ENCODE measurements at regions not wholly inside any gene's neighbourhood (a gene's known extent, or its start where the extent isn't known, plus 50 kb on each side); places are given as distances from the start of the nearest gene placed in this dataset.

DNA sequence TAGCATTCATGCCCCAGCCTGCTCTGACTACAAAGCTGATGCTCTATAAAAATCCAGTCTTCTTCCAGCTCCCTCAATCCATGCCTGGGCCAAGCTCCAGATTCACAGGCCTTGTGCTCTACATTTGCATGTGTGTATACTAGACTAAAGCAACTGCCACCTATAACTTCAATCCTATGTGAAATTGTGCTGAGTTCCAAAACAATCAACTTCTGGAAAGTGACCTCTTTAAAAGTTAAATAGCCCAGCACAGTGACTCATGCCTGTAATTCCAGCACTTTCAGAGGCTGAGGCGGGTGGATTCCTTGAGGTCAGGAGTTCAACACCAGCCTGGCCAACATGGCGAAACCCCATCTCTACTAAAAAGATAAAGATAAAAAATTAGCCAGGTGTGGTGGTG lies 114.3 kb upstream of the ZC3H12C start:
- TF ChIP-seq, protein P1, sequence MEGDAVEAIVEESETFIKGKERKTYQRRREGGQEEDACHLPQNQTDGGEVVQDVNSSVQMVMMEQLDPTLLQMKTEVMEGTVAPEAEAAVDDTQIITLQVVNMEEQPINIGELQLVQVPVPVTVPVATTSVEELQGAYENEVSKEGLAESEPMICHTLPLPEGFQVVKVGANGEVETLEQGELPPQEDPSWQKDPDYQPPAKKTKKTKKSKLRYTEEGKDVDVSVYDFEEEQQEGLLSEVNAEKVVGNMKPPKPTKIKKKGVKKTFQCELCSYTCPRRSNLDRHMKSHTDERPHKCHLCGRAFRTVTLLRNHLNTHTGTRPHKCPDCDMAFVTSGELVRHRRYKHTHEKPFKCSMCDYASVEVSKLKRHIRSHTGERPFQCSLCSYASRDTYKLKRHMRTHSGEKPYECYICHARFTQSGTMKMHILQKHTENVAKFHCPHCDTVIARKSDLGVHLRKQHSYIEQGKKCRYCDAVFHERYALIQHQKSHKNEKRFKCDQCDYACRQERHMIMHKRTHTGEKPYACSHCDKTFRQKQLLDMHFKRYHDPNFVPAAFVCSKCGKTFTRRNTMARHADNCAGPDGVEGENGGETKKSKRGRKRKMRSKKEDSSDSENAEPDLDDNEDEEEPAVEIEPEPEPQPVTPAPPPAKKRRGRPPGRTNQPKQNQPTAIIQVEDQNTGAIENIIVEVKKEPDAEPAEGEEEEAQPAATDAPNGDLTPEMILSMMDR (IDR thresholded peaks at IDR 0.05) = no peak

DNA sequence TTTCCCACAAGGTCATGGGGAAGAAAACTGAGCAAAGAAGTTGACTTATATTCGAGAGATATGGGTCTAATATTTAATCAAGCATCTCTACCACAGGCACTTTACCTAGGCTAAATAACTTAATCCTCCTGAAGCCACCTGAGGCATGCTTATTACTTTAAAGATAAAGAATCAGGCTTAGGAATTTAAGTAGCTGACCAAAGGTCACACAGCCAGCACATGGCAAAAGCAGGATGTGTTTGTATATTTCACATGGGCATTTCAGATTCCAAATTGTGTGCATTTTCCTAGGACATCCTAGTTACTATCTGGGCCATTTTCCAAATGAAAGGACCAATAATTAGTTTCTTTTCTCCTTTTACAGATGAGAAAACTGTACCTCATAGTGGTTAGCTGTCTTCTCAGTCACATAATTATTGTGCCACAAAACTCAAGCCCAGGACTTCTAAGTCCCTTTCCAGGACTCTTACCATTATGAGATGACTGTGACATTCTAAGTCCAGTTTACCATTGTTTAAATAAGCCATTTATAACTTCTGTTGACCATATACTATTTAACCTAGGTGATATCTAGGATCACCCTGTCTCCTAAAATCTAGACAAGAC lies 112.1 kb upstream of the ZC3H12C start:
- TF ChIP-seq, protein P1 (IDR thresholded peaks at IDR 0.05) = no peak

DNA sequence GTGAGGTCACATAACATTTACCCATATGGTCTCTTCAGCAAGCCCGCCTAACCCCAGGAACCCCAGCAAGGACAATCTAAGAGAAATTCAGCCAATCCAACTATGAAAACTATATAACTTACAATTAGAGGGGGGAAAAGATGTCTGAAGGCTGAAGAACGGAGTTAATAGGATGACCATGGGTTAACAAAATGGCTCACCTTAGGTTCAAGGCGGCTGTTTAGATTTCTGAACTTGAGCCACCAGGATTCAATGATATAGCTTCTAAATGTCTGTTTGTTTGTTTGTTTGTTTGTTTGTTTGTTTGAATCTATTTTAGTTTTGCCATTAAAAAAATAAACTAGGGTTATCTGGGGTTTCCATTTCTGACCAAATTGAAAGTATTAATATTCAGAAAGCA lies 109.8 kb upstream of the ZC3H12C start:
- TF ChIP-seq, protein P1 (IDR thresholded peaks at IDR 0.05) = no peak

DNA sequence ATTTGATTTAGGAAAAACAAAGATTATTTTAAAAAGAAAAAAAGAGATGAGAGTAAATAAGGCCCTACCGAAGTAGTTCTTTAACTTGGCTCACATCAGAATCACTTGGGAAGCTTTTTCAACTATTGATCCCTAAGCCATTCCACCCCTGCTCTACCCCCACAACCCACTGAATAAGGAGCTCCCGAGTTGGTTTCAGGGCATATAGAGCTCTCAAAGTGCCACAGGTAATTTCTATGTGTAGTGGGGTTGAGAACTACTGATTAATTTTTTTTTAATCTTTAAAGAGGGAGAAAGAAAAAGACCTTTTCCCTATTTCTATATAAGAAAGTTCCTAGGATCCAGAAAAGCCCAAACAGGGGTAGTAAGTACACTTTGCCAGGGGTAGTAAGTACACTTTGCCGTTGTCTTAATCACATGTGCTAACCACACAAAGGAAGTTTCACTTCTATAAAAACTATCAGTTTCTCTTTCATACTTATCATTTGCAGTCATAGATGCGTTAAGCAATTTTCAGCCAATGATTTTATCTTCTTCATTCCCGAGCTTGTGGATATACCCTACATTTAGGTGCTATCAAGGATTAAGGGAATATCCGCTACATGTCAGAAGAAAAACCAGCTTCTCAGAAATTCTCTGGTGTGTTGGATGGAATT lies 108.4 kb upstream of the ZC3H12C start:
- TF ChIP-seq, protein P1 (IDR thresholded peaks at IDR 0.05) = no peak

DNA sequence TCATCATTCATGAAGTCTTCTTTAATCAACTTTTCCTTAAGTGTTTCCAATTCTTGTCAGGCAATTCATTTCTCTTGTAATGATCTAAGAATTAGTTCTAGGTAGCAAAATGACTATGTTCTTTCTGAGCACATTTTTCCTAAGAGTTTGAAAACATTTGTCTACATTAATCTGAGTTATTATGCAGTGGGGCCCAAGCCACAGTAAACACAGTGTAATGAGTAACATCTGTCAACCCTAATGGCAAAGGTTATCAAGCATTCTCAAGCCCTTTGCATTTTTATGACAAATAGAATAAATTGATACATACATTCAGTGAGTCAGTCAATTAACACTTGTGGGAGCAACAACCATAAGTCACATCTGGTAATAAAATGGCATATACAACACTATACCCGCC lies 106.7 kb upstream of the ZC3H12C start:
- TF ChIP-seq, protein P1 (IDR thresholded peaks at IDR 0.05) = no peak

DNA sequence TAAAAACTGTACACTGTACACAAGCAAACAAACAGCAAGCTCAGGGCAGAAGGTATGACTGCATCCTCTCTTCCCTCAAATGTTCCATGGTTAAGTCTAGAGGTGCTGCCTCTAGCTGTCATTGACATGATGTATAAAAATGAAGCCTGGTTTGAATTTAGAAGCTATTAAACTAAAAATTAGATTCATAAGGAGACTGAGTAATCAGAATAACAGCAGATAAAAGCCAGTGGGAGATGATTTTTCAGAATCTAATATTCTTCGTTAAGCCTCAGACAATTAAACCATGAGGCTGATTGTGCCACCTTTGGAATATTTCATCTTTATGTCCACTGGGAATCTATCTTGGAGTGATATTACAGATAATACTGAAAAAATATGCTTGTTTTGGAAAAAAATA lies 101.4 kb upstream of the ZC3H12C start:
- TF ChIP-seq, protein P1 (IDR thresholded peaks at IDR 0.05) = no peak

DNA sequence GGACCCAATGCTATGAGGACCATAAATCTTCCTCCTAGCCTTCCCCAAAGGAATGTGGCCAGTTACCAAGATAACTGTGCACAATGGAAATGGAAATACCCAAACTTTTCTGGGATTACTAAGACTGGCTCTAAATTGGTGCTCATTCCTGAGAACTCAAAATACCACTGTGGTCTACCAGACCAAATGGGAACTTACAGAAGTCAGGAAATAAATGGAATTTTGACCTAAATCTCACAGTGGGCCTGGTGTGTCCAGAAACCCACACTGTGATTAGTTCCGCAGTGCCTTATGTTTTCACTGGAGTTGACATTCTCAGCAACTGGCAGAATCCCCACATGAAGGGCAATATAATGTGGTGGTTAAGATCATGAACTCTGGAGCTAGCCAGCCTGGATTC lies 99.4 kb upstream of the ZC3H12C start:
- TF ChIP-seq, protein P1 (IDR thresholded peaks at IDR 0.05) = no peak
